Upper lobe of left lung (tissue), 4 donors: ENCODE measurements at regions not wholly inside any gene's neighbourhood (a gene's known extent, or its start where the extent isn't known, plus 50 kb on each side); places are given as distances from the start of the nearest gene placed in this dataset.

Experiments
- POLR2A ChIP-seq, 4 donors: fragments of 450-650 bp; IDR thresholded peaks; one replicate each; pipeline ENCODE4 v1.5.1; 2016 to 2017; ENCODE audit warnings: antibody characterized with exemption in 4 of 4, mild to moderate bottlenecking in 2 of 4
- POLR2AphosphoS5 ChIP-seq, 2 donors: sonication (generic); formaldehyde crosslinking; IDR thresholded peaks; one replicate each; pipeline ENCODE4 v1.5.1; 2017; ENCODE audit warnings: antibody characterized with exemption in 2 of 2
- TF ChIP-seq, protein P1 (sequence below), 6 experiments: fragments of 450-650 bp in 4 of 6; fragments of 200-600 bp in 2 of 6; sonication (generic) in 2 of 6; IDR thresholded peaks; one replicate each; pipeline ENCODE4 v1.5.1; 2016 to 2019; ENCODE audit warnings: antibody characterized with exemption in 6 of 6

DNA sequence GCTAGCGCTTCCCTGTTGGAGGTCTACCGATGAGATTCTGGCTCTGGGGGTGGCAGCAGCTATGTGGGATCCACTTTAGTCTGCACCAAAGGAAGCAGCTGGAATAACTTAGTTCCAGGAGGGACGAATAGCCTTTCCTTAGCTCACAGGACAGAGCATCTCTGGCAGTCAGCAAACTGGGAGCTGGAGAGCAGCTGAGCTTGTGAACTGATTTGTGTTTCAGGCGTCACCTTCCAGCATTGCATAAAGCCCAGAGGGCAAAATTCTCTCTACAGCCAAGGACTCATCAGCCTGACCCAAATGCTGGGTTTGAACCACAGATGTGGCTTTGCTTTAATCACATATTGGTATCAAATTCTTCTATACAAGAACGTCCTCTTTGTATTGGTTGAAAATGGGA is 81.9 kb upstream of the PELI2 start:
- TF ChIP-seq POLR2A (IDR thresholded peaks at IDR 0.05) (no peak), POLR2AphosphoS5 (IDR thresholded peaks at IDR 0.05) (no peak)
- TF ChIP-seq, protein P1, sequence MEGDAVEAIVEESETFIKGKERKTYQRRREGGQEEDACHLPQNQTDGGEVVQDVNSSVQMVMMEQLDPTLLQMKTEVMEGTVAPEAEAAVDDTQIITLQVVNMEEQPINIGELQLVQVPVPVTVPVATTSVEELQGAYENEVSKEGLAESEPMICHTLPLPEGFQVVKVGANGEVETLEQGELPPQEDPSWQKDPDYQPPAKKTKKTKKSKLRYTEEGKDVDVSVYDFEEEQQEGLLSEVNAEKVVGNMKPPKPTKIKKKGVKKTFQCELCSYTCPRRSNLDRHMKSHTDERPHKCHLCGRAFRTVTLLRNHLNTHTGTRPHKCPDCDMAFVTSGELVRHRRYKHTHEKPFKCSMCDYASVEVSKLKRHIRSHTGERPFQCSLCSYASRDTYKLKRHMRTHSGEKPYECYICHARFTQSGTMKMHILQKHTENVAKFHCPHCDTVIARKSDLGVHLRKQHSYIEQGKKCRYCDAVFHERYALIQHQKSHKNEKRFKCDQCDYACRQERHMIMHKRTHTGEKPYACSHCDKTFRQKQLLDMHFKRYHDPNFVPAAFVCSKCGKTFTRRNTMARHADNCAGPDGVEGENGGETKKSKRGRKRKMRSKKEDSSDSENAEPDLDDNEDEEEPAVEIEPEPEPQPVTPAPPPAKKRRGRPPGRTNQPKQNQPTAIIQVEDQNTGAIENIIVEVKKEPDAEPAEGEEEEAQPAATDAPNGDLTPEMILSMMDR (IDR thresholded peaks at IDR 0.05): no peak
